H9 (cell line): ENCODE measurements at regions not wholly inside any gene's neighbourhood (a gene's known extent, or its start where the extent isn't known, plus 50 kb on each side); places are given as distances from the start of the nearest gene placed in this dataset.
A peak's percentile ranks its signal among the peaks of the same experiment; 100 is the strongest.

Source experiments
- DNase-seq: peaks from one replicate; pipeline ENCODE4 v3.0.0-alpha.2; 2017
- H2AFZ ChIP-seq: one replicate; pipeline ENCODE4 v1.6.1; 2013; ENCODE audit warnings: mild to moderate bottlenecking, low read length, control low read depth, moderate library complexity
- H2AK5ac ChIP-seq: 2 replicates; pipeline ENCODE4 v1.6.1; 2013; ENCODE audit warnings: low read length, control low read depth, mixed read lengths; ENCODE audit not compliant: insufficient read length
- H2BK120ac ChIP-seq: one replicate; pipeline ENCODE4 v1.6.1; 2013; ENCODE audit warnings: low read depth, mild to moderate bottlenecking, low read length, control low read depth, inconsistent platforms; ENCODE audit not compliant: poor library complexity, severe bottlenecking
- H2BK12ac ChIP-seq: 2 replicates; pipeline ENCODE4 v1.6.1; 2013; ENCODE audit warnings: low read length, control low read depth, mixed read lengths, low read depth; ENCODE audit not compliant: insufficient read length
- H2BK15ac ChIP-seq: 2 replicates; pipeline ENCODE4 v1.6.1; 2013; ENCODE audit warnings: low read depth, low read length, control low read depth
- H2BK20ac ChIP-seq: one replicate; pipeline ENCODE4 v1.6.1; 2013; ENCODE audit warnings: low read depth, mild to moderate bottlenecking, low read length, control low read depth, inconsistent platforms; ENCODE audit not compliant: poor library complexity, severe bottlenecking
- H2BK5ac ChIP-seq: 2 replicates; pipeline ENCODE4 v1.6.1; 2013; ENCODE audit warnings: low read length, control low read depth, mixed read lengths; ENCODE audit not compliant: insufficient read length
- H3K14ac ChIP-seq: 2 replicates; pipeline ENCODE4 v1.6.1; 2013; ENCODE audit warnings: low read length, control low read depth; ENCODE audit not compliant: insufficient read depth
- H3K18ac ChIP-seq: 2 replicates; pipeline ENCODE4 v1.6.1; 2013; ENCODE audit warnings: low read depth, mild to moderate bottlenecking, mixed read lengths, low read length, control low read depth; ENCODE audit not compliant: insufficient read length
- H3K23ac ChIP-seq: 2 replicates; pipeline ENCODE4 v1.6.1; 2013; ENCODE audit warnings: low read length, control low read depth, mixed read lengths, low read depth; ENCODE audit not compliant: insufficient read length
- H3K23me2 ChIP-seq: 2 replicates; pipeline ENCODE4 v1.6.1; 2013; ENCODE audit warnings: low read depth, mild to moderate bottlenecking, mixed read lengths, low read length, control low read depth; ENCODE audit not compliant: insufficient read length, poor library complexity, severe bottlenecking
- H3K27ac ChIP-seq: 2 replicates; pipeline ENCODE4 v1.5.1; 2013; ENCODE audit warnings: low read length, control low read depth, mixed read lengths, low read depth; ENCODE audit not compliant: insufficient read length
- H3K27me3 ChIP-seq: 2 replicates; pipeline ENCODE4 v1.6.1; 2013; ENCODE audit warnings: low read length, control low read depth, inconsistent platforms; ENCODE audit not compliant: insufficient read depth
- H3K4ac ChIP-seq: 2 replicates; pipeline ENCODE4 v1.6.1; 2013; ENCODE audit warnings: low read depth, mild to moderate bottlenecking, control low read depth, inconsistent platforms, low read length, moderate library complexity
- H3K4me1 ChIP-seq: 2 replicates; pipeline ENCODE4 v1.6.1; 2013; ENCODE audit warnings: low read length, control low read depth, inconsistent platforms; ENCODE audit not compliant: insufficient read depth
- H3K4me2 ChIP-seq: 2 replicates; pipeline ENCODE4 v1.6.1; 2013; ENCODE audit warnings: low read length, control low read depth, mixed read lengths; ENCODE audit not compliant: insufficient read length, insufficient read depth
- H3K56ac ChIP-seq: 2 replicates; pipeline ENCODE4 v1.6.1; 2013; ENCODE audit warnings: low read depth, mild to moderate bottlenecking, mixed read lengths, low read length, control low read depth; ENCODE audit not compliant: insufficient read length
- H3K79me1 ChIP-seq: 2 replicates; pipeline ENCODE4 v1.6.1; 2013; ENCODE audit warnings: low read depth, mild to moderate bottlenecking, moderate library complexity, low read length, control low read depth, inconsistent platforms; ENCODE audit not compliant: insufficient read depth, poor library complexity, severe bottlenecking
- H3K79me2 ChIP-seq: 2 replicates; pipeline ENCODE4 v1.6.1; 2013; ENCODE audit warnings: low read length, control low read depth, inconsistent platforms; ENCODE audit not compliant: insufficient read depth
- H3K9ac ChIP-seq: 2 replicates; pipeline ENCODE4 v1.6.1; 2013; ENCODE audit warnings: low read length, control low read depth, mixed read lengths; ENCODE audit not compliant: insufficient read length; ENCODE audit errors: extremely low read depth
- H3K9me3 ChIP-seq: one replicate; pipeline ENCODE4 v1.6.1; 2013; ENCODE audit warnings: low read depth, low read length, inconsistent platforms; ENCODE audit not compliant: control insufficient read depth
- H3T11ph ChIP-seq: one replicate; pipeline ENCODE4 v1.6.1; 2013; ENCODE audit warnings: mild to moderate bottlenecking, low read length, control low read depth, inconsistent platforms
- H4K20me1 ChIP-seq: one replicate; pipeline ENCODE4 v1.6.1; 2013; ENCODE audit not compliant: control insufficient read depth, insufficient read length, insufficient read depth
- H4K5ac ChIP-seq: 2 replicates; pipeline ENCODE4 v1.6.1; 2013; ENCODE audit warnings: low read depth, mild to moderate bottlenecking, mixed read lengths, low read length, control low read depth; ENCODE audit not compliant: insufficient read length
- H4K8ac ChIP-seq: replicated peaks from 2 replicates; pipeline ENCODE4 v1.6.1; 2013; ENCODE audit warnings: low read length, control low read depth, mixed read lengths, low read depth; ENCODE audit not compliant: insufficient read length
- H4K91ac ChIP-seq: 2 replicates; pipeline ENCODE4 v1.6.1; 2013; ENCODE audit warnings: low read depth, mild to moderate bottlenecking, moderate library complexity, mixed read lengths, low read length, control low read depth; ENCODE audit not compliant: insufficient read length
- H3K27ac Mint-ChIP-seq, 3 experiments: 2 replicates in 2 of 3; 3 replicates in 1 of 3; pipeline ENCODE4 v1.8.0; 2020 to 2021; ENCODE audit warnings: mixed read lengths in 3 of 3, mild to moderate bottlenecking in 1 of 3, moderate library complexity in 1 of 3
- H3K27me3 Mint-ChIP-seq: 2 replicates; pipeline ENCODE4 v1.8.0; 2021; ENCODE audit warnings: low read depth, mild to moderate bottlenecking, moderate library complexity, mixed read lengths
- H3K36me3 Mint-ChIP-seq, 3 experiments: 2 replicates in 2 of 3; 3 replicates in 1 of 3; pipeline ENCODE4 v1.8.0; 2020 to 2021; ENCODE audit warnings: low read depth in 3 of 3, mixed read lengths in 3 of 3; ENCODE audit not compliant: insufficient read depth in 1 of 3
- H3K4me1 Mint-ChIP-seq, 2 experiments: 2 replicates each; pipeline ENCODE4 v1.8.0; 2020; ENCODE audit warnings: mixed read lengths in 2 of 2
- H3K4me3 Mint-ChIP-seq, 2 experiments: 2 replicates in 1 of 2; 3 replicates in 1 of 2; pipeline ENCODE4 v1.8.0; 2020 to 2021; ENCODE audit warnings: mild to moderate bottlenecking in 2 of 2, mixed read lengths in 2 of 2, moderate library complexity in 1 of 2
- H3K9me3 Mint-ChIP-seq, 2 experiments: 2 replicates in 1 of 2; 3 replicates in 1 of 2; pipeline ENCODE4 v1.8.0; 2020; ENCODE audit warnings: mild to moderate bottlenecking in 2 of 2, mixed read lengths in 2 of 2, moderate library complexity in 1 of 2
- CTCF ChIP-seq: fragments of 200-600 bp; sonication (generic); conservative IDR thresholded peaks from 3 replicates; pipeline ENCODE4 v1.8.0; 2021; ENCODE audit warnings: antibody characterized with exemption, mild to moderate bottlenecking
- WGBS: extraction: QIAGEN DNeasy Blood & Tissue Kit; methylation state at CpG from one replicate; pipeline ENCODE4 v1.1.7; 2013; ENCODE audit warnings: missing lambda C conversion rate, low lambda C conversion rate, mixed read lengths; ENCODE audit not compliant: insufficient read length; ENCODE audit errors: extremely low coverage; 5-methylcytosine and 5-hydroxymethylcytosine counted together

- Mint-ChIP-seq H3K4me1 (peaks cover 59 to 70% of the 10 kb centered on the region in 2 experiments), H3K9me3 (peaks cover 0 to 2% of the 10 kb centered on the region in 2 experiments; a peak in 3 of 5 replicates), H3K27ac (peak overlapping the region in 1 of 3 experiments; percentile 36; a peak in 1 of 7 replicates), H3K4me3 (no peak overlapping the region), H3K27me3 (peaks cover 10% of the 10 kb centered on the region), H3K36me3 (no peaks in the 10 kb centered on the region; a peak in 1 of 7 replicates)
- H4K8ac ChIP-seq: no peak overlapping the region
- H3K9ac ChIP-seq: no peak overlapping the region
- H2AFZ ChIP-seq: no peak overlapping the region
- DNase-seq: no peak
- no peaks in the 10 kb centered on the region for H3K9me3 ChIP-seq
- H3T11ph ChIP-seq: no peak overlapping the region
- no peak overlapping the region for H4K91ac ChIP-seq
- H3K79me1 ChIP-seq: no peaks in the 10 kb centered on the region
- no peak overlapping the region for H4K5ac ChIP-seq
- no peak overlapping the region for H2BK15ac ChIP-seq
- H3K23me2 ChIP-seq: no peaks in the 10 kb centered on the region
- H2BK5ac ChIP-seq: no peak overlapping the region
- H3K27me3 ChIP-seq: no peaks in the 10 kb centered on the region
- H3K23ac ChIP-seq: no peak overlapping the region
- no peaks in the 10 kb centered on the region for H3K79me2 ChIP-seq
- H3K18ac ChIP-seq: peak overlapping the region; percentile 34
- H2BK12ac ChIP-seq: no peak overlapping the region
- no peak overlapping the region for H2BK120ac ChIP-seq
- H4K20me1 ChIP-seq: no peaks in the 10 kb centered on the region
- no peak overlapping the region for H3K14ac ChIP-seq
- H3K56ac ChIP-seq: no peak overlapping the region
- H3K27ac ChIP-seq: no peak overlapping the region
- H2BK20ac ChIP-seq: no peak overlapping the region
- H3K4ac ChIP-seq: no peak overlapping the region
- no peak for TF ChIP-seq CTCF
- no peak overlapping the region for H3K4me2 ChIP-seq
- peaks cover 2% of the 10 kb centered on the region; the same call in 1 of the 2 replicates for H3K4me1 ChIP-seq
- no CpG with 5 or more reads among the region's 4 CpGs for WGBS
- no peak overlapping the region for H2AK5ac ChIP-seq
These were observed 154.4 kb downstream of the TTLL2 start for GRCh38 chr6:167479301-167479700.
